Muscle of back (tissue), 3 donors: ENCODE measurements at regions not wholly inside any gene's neighbourhood (a gene's known extent, or its start where the extent isn't known, plus 50 kb on each side); places are given as distances from the start of the nearest gene placed in this dataset.
"Not testable (repeated sequence)": the region's sequence is repeated elsewhere in the genome, so short reads cannot be mapped to it uniquely, and the experiment has no call there.

Source experiments
- DNase-seq, 3 donors: peaks; one replicate each; pipeline versions ENCODE4 v3.0.0 to v3.0.0-alpha.2; 2013

GRCh38 chr7:106376026-106376799 lies 91.4 kb upstream of the NAMPT start:
- DNase-seq, result no peak

GRCh38 chr7:106375499-106375898 lies 90.7 kb upstream of the NAMPT start:
- DNase-seq, result no peak

GRCh38 chr7:106374437-106374836 lies 89.7 kb upstream of the NAMPT start:
- DNase-seq, result no peak

- DNase-seq, result no peak
Measured at GRCh38 chr7:106372595-106373318, 88.0 kb upstream of the NAMPT start.

- DNase-seq, result no peak
Measured at GRCh38 chr7:106372126-106372525, 87.3 kb upstream of the NAMPT start.

- no peak for DNase-seq
Measured at GRCh38 chr7:106371629-106372028, 86.8 kb upstream of the NAMPT start.

- no peak for DNase-seq
Measured at GRCh38 chr7:106370542-106370941, 85.8 kb upstream of the NAMPT start.

GRCh38 chr7:106369816-106370215 lies 85.0 kb upstream of the NAMPT start:
- DNase-seq, result no peak

- DNase-seq, result peak in 1 of 3 donors; percentile 13
Measured at GRCh38 chr7:106369352-106369751, 84.6 kb upstream of the NAMPT start.

- DNase-seq, result no peak
Measured at GRCh38 chr7:106367664-106368063, 82.9 kb upstream of the NAMPT start.

- no peak for DNase-seq
Measured at GRCh38 chr7:106367018-106367420, 82.2 kb upstream of the NAMPT start.

- DNase-seq, result no peak
Measured at GRCh38 chr7:106365252-106366005, 80.6 kb upstream of the NAMPT start.

GRCh38 chr7:106362507-106362906 lies 77.7 kb upstream of the NAMPT start:
- DNase-seq, result not testable (repeated sequence)

GRCh38 chr7:106358103-106358663 lies 73.4 kb upstream of the NAMPT start:
- DNase-seq, result no peak

- DNase-seq, result no peak
Measured at GRCh38 chr7:106357675-106358074, 72.9 kb upstream of the NAMPT start.

- DNase-seq, result no peak
Measured at GRCh38 chr7:106354822-106355221, 70.0 kb upstream of the NAMPT start.

- DNase-seq, result no peak
Measured at GRCh38 chr7:106353944-106354343, 69.2 kb upstream of the NAMPT start.

- no peak for DNase-seq
Measured at GRCh38 chr7:106348231-106348630, 63.4 kb upstream of the NAMPT start.

- DNase-seq, result no peak
Measured at GRCh38 chr7:106347229-106347833, 62.5 kb upstream of the NAMPT start.

- DNase-seq, result peak in 2 of 3 donors; percentile 13 to 87
Measured at GRCh38 chr7:106346678-106347217, 62.0 kb upstream of the NAMPT start.

GRCh38 chr7:106346167-106346677 lies 61.4 kb upstream of the NAMPT start:
- no peak for DNase-seq
